ENCODE measurements at regions not wholly inside any gene's neighbourhood (a gene's known extent, or its start where the extent isn't known, plus 50 kb on each side); places are given as distances from the start of the nearest gene placed in this dataset.

GRCh38 chr21:27298465-27298864, 331.6 kb upstream of the ADAMTS5 start:
- Mint-ChIP-seq H3K36me3 (ENCODE audit: unreplicated experiment) (no peaks in the 10 kb centered on the region), H3K4me1 (ENCODE audit: low read depth, unreplicated experiment) (no peaks in the 10 kb centered on the region), H3K9me3 (ENCODE audit: unreplicated experiment) (no peaks in the 10 kb centered on the region), H3K27me3 (ENCODE audit: unreplicated experiment) (no peaks in the 10 kb centered on the region), H3K4me3 (ENCODE audit: unreplicated experiment) (no peak overlapping the region), H3K27ac (ENCODE audit: unreplicated experiment) (no peak overlapping the region)
- TF ChIP-seq CTCF (IDR thresholded peaks at IDR 0.05; ENCODE audit: partially characterized antibody, unreplicated experiment): no peak
- DNase-seq: no peak

- TF ChIP-seq CTCF (IDR thresholded peaks at IDR 0.05; ENCODE audit: partially characterized antibody, unreplicated experiment): no peak
- Mint-ChIP-seq H3K27me3 (ENCODE audit: unreplicated experiment) (no peaks in the 10 kb centered on the region), H3K36me3 (ENCODE audit: unreplicated experiment) (peaks cover under 1% of the 10 kb centered on the region), H3K9me3 (ENCODE audit: unreplicated experiment) (no peaks in the 10 kb centered on the region), H3K27ac (ENCODE audit: unreplicated experiment) (no peak overlapping the region), H3K4me3 (ENCODE audit: unreplicated experiment) (no peak overlapping the region), H3K4me1 (ENCODE audit: low read depth, unreplicated experiment) (no peaks in the 10 kb centered on the region)
- no peak for DNase-seq
These were observed 326.4 kb upstream of the ADAMTS5 start for GRCh38 chr21:27293239-27293638.

- TF ChIP-seq CTCF (IDR thresholded peaks at IDR 0.05; ENCODE audit: partially characterized antibody, unreplicated experiment): no peak
- no peaks in the 10 kb centered on the region for H3K4me1 Mint-ChIP-seq (ENCODE audit: low read depth, unreplicated experiment)
- peaks cover 4% of the 10 kb centered on the region for H3K36me3 Mint-ChIP-seq (ENCODE audit: unreplicated experiment)
- H3K9me3 Mint-ChIP-seq (ENCODE audit: unreplicated experiment): no peaks in the 10 kb centered on the region
- H3K27me3 Mint-ChIP-seq (ENCODE audit: unreplicated experiment): no peaks in the 10 kb centered on the region
- H3K4me3 Mint-ChIP-seq (ENCODE audit: unreplicated experiment): no peak overlapping the region
- H3K27ac Mint-ChIP-seq (ENCODE audit: unreplicated experiment): no peak overlapping the region
- no peak for DNase-seq
These were observed 325.9 kb upstream of the ADAMTS5 start for GRCh38 chr21:27292783-27293182.

GRCh38 chr21:27292229-27292628, 325.3 kb upstream of the ADAMTS5 start:
- Mint-ChIP-seq H3K27ac (ENCODE audit: unreplicated experiment) (no peak overlapping the region), H3K27me3 (ENCODE audit: unreplicated experiment) (no peaks in the 10 kb centered on the region), H3K4me1 (ENCODE audit: low read depth, unreplicated experiment) (no peaks in the 10 kb centered on the region), H3K36me3 (ENCODE audit: unreplicated experiment) (peaks cover 4% of the 10 kb centered on the region), H3K4me3 (ENCODE audit: unreplicated experiment) (no peak overlapping the region), H3K9me3 (ENCODE audit: unreplicated experiment) (no peaks in the 10 kb centered on the region)
- TF ChIP-seq CTCF (IDR thresholded peaks at IDR 0.05; ENCODE audit: partially characterized antibody, unreplicated experiment): no peak
- DNase-seq: no peak

GRCh38 chr21:27291006-27291405, 324.1 kb upstream of the ADAMTS5 start:
- no peak for DNase-seq
- peaks cover 4% of the 10 kb centered on the region for H3K36me3 Mint-ChIP-seq (ENCODE audit: unreplicated experiment)
- no peaks in the 10 kb centered on the region for H3K9me3 Mint-ChIP-seq (ENCODE audit: unreplicated experiment)
- no peaks in the 10 kb centered on the region for H3K27me3 Mint-ChIP-seq (ENCODE audit: unreplicated experiment)
- no peak overlapping the region for H3K27ac Mint-ChIP-seq (ENCODE audit: unreplicated experiment)
- no peaks in the 10 kb centered on the region for H3K4me1 Mint-ChIP-seq (ENCODE audit: low read depth, unreplicated experiment)
- H3K4me3 Mint-ChIP-seq (ENCODE audit: unreplicated experiment): no peak overlapping the region
- no peak for TF ChIP-seq CTCF (IDR thresholded peaks at IDR 0.05; ENCODE audit: partially characterized antibody, unreplicated experiment)
